GM21737 (cell line): ENCODE measurements at regions not wholly inside any gene's neighbourhood (a gene's known extent, or its start where the extent isn't known, plus 50 kb on each side); places are given as distances from the start of the nearest gene placed in this dataset.

Source experiments
- ATAC-seq: cut with Tn5 transposase; IDR thresholded peaks from one replicate; pipeline ENCODE4 v1.9.1; 2021; ENCODE audit warnings: mild to moderate bottlenecking, moderate library complexity; ENCODE audit not compliant: unreplicated experiment

DNA sequence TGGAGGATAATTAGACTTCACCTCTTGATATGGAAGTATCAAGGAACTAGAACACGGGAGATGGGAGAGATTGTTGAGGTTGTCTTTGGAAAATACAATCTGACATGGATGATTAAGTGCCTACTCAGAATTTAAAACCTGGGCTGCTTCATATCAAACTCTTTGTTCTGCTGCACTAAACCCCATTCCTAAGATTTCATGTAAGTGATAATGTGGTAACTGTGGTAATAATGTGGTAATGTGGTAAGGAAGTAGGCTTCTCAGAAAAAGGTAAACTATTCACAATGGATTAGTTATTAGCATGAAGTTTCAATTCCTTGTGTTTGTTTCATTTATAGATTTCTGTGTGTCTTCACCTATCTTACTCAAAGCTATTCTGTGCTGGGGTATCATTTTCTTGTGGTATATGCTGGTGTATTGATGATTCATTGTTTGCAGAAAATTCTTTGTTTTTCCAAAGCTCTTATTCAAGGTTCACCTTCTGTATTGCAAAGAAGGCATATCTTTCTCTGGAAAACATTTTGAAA is 129.9 kb upstream of the TAC1 start:
- ATAC-seq: no peak

GRCh38 chr7:97620495-97620894 is 111.4 kb upstream of the TAC1 start:
- no peak for ATAC-seq

GRCh38 chr7:97623333-97623732 is 108.6 kb upstream of the TAC1 start:
- peak; percentile 95 for ATAC-seq

- ATAC-seq: no peak
Observed at GRCh38 chr7:97630116-97630515, 101.8 kb upstream of the TAC1 start.

- no peak for ATAC-seq
Observed at GRCh38 chr7:97635622-97636021, 96.3 kb upstream of the TAC1 start.

- no peak for ATAC-seq
Observed at GRCh38 chr7:97639036-97639435, 92.8 kb upstream of the TAC1 start.

GRCh38 chr7:97659363-97660045 is 72.4 kb upstream of the TAC1 start:
- ATAC-seq: no peak

DNA sequence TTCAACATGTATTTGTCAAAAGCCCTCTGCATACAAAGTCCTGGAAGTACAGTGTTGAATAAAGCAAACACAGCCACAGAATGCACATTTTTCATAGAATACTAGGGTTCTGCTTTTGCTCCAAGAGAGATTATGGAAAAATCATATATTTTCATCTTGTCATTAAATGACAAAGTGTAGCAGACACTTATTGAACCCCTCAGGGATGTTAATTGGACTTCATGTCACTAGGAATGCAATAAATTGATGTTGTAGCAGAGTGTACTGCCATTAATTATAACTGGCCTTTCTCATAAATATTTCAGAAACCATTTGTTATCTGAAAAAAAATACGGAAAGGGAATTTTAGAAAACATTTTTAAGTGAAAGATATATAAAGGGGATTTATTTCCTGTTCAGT is 64.5 kb upstream of the TAC1 start:
- ATAC-seq: no peak

GRCh38 chr7:97671571-97671970 is 60.3 kb upstream of the TAC1 start:
- ATAC-seq: no peak

GRCh38 chr7:97680622-97681021 is 51.3 kb upstream of the TAC1 start:
- no peak for ATAC-seq
